ENCODE measurements at regions not wholly inside any gene's neighbourhood (a gene's known extent, or its start where the extent isn't known, plus 50 kb on each side); places are given as distances from the start of the nearest gene placed in this dataset.

GRCh38 chr16:66147291-66147690 is 219.2 kb upstream of the CDH5 start:
- BruUV-seq (replicated peaks): no TSS peak
- ChIA-PET POLR2A (ENCODE audit: unreplicated experiment) (no interaction called here), CTCF (interaction anchor here (0.8 kb wide), 1 partner anchor 11 kb away, joined by 3 read pairs; no protein-coding TSS in a partner anchor)
- Histone ChIP-seq H2AK5ac (ENCODE audit: low read depth, low read length) (peak overlapping the region; percentile 59; the same call in 1 of the 2 replicates), H2BK15ac (ENCODE audit: low read depth, low read length) (peak overlapping the region; percentile 30; the same call in 1 of the 3 replicates), H3K56ac (ENCODE audit: extremely low read depth, insufficient read depth, low read length) (no peak overlapping the region), H3K4me3 (ENCODE audit: insufficient read depth, low read depth, low read length) (no peak overlapping the region), H2AFZ (replicated peaks; ENCODE audit: low read length, poor library complexity) (no peak overlapping the region), H3K23ac (ENCODE audit: low read depth, low read length) (no peak overlapping the region), H3K9me3 (ENCODE audit: control insufficient read depth, insufficient read depth, low read length) (no peaks in the 10 kb centered on the region; the same call in 1 of the 2 replicates), H3K9me1 (ENCODE audit: insufficient read depth, low read length) (peaks cover 17% of the 10 kb centered on the region), H4K8ac (ENCODE audit: low read depth in 2 of 2, low read length in 2 of 2) (0 out of 4 replicates have a peak overlapping the region, but pooled peaks of 1 of the 2 experiments have one; percentile 25), H2BK5ac (ENCODE audit: low read depth, low read length, poor library complexity, severe bottlenecking) (no peak overlapping the region), H3K4me2 (ENCODE audit: low read depth, low read length) (no peak overlapping the region), H3K27me3 (ENCODE audit: control insufficient read depth, insufficient read depth, low read length) (no peaks in the 10 kb centered on the region), H3K9ac (ENCODE audit: low read depth, low read length) (no peak overlapping the region), H3K18ac (ENCODE audit: low read depth, low read length) (peak overlapping the region; percentile 40; the same call in 1 of the 2 replicates), H3K27ac (ENCODE audit: insufficient read depth, low read length) (no peak overlapping the region), H4K20me1 (ENCODE audit: insufficient read depth, low read length) (no peaks in the 10 kb centered on the region), H3K4me1 (ENCODE audit: control insufficient read depth, insufficient read depth, low read length) (peaks cover 20% of the 10 kb centered on the region), H3K4ac (ENCODE audit: low read depth, low read length) (peak overlapping the region; percentile 37; the same call in 1 of the 2 replicates), H2BK120ac (ENCODE audit: low read depth, low read length) (peak overlapping the region; percentile 47), H3K36me3 (ENCODE audit: control insufficient read depth, insufficient read depth, low read length) (no peaks in the 10 kb centered on the region), H2BK20ac (ENCODE audit: low read depth, low read length) (peak overlapping the region; percentile 32; the same call in 1 of the 2 replicates), H2AK9ac (replicated peaks; ENCODE audit: low read depth, low read length, poor library complexity) (no peak overlapping the region), H3K79me1 (ENCODE audit: low read depth in 1 of 2, low read length in 2 of 2) (no peaks in the 10 kb centered on the region), H4K5ac (ENCODE audit: low read depth, low read length) (no peak overlapping the region), H3K14ac (replicated peaks; ENCODE audit: low read depth, low read length) (no peak overlapping the region), H4K91ac (ENCODE audit: insufficient read depth, low read depth, low read length) (peak overlapping the region; percentile 30)
- ATAC-seq (ENCODE audit: low read depth) (no peak), DNase-seq (no peak)
- in situ Hi-C loops (cut with MboI; ENCODE audit: low sequenced_read_pairs): no loop called here
- intact Hi-C loops (cut with micrococcal nuclease): no loop called here
- dilution Hi-C loops (cut with HindIII; ENCODE audit: low sequenced_read_pairs, unreplicated experiment): no loop called here
- TF ChIP-seq BHLHE40 (IDR thresholded peaks at IDR 0.05; ENCODE audit: low read depth, low read length) (no peak), RCOR1 (IDR thresholded peaks at IDR 0.05; ENCODE audit: insufficient replicate concordance, low read length) (no peak), MAZ (IDR thresholded peaks at IDR 0.05; ENCODE audit: borderline replicate concordance, low read depth, low read length) (no peak), FOS (IDR thresholded peaks at IDR 0.05; ENCODE audit: low read depth, low read length) (no peak), CEBPB (IDR thresholded peaks at IDR 0.05; ENCODE audit: low read depth, low read length) (no peak), CHD1 (IDR thresholded peaks at IDR 0.05; ENCODE audit: low read depth, low read length) (no peak), SMC3 (IDR thresholded peaks at IDR 0.05; ENCODE audit: low read depth, low read length) (no peak), MXI1 (IDR thresholded peaks at IDR 0.05; ENCODE audit: borderline replicate concordance, low read depth, low read length) (no peak), NFE2L2 (IDR thresholded peaks at IDR 0.05; ENCODE audit: low read depth, low read length) (no peak), RAD21 (IDR thresholded peaks at IDR 0.05; ENCODE audit: low read length) (no peak), RFX5 (IDR thresholded peaks at IDR 0.05; ENCODE audit: low read depth, low read length) (no peak), POLR2A (IDR thresholded peaks at IDR 0.05; ENCODE audit: low read depth, low read length) (no peak), MAFK (IDR thresholded peaks at IDR 0.05; ENCODE audit: low read depth, low read length) (no peak)
- TF ChIP-seq, protein P1, sequence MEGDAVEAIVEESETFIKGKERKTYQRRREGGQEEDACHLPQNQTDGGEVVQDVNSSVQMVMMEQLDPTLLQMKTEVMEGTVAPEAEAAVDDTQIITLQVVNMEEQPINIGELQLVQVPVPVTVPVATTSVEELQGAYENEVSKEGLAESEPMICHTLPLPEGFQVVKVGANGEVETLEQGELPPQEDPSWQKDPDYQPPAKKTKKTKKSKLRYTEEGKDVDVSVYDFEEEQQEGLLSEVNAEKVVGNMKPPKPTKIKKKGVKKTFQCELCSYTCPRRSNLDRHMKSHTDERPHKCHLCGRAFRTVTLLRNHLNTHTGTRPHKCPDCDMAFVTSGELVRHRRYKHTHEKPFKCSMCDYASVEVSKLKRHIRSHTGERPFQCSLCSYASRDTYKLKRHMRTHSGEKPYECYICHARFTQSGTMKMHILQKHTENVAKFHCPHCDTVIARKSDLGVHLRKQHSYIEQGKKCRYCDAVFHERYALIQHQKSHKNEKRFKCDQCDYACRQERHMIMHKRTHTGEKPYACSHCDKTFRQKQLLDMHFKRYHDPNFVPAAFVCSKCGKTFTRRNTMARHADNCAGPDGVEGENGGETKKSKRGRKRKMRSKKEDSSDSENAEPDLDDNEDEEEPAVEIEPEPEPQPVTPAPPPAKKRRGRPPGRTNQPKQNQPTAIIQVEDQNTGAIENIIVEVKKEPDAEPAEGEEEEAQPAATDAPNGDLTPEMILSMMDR (conservative IDR thresholded peaks at IDR 0.05; ENCODE audit: low read depth, low read length): no peak
- whole genome bisulfite sequencing, 2 experiments (ENCODE audit: extremely low coverage in 2 of 2, insufficient read length in 1 of 2): 100% methylated on average over 1 of the region's 6 CpGs; no CpG with 5 or more reads in 1 of the 2 experiments
